Hepatocyte (in vitro differentiated cells): ENCODE measurements at regions not wholly inside any gene's neighbourhood (a gene's known extent, or its start where the extent isn't known, plus 50 kb on each side); places are given as distances from the start of the nearest gene placed in this dataset.

ENCODE experiments used
- DNase-seq: peaks from one replicate; pipeline ENCODE4 v3.0.0-alpha.2; 2016; ENCODE audit warnings: low spot score
- H2AFZ ChIP-seq: fragments of 200-600 bp; sonication (generic); 2 replicates; pipeline ENCODE4 v1.6.0; 2016; ENCODE audit warnings: antibody characterized with exemption, mild to moderate bottlenecking
- H3K27ac ChIP-seq: fragments of 200-600 bp; sonication (generic); 2 replicates; pipeline ENCODE4 v1.5.1; 2016; ENCODE audit warnings: mild to moderate bottlenecking
- H3K27me3 ChIP-seq: fragments of 200-600 bp; sonication (generic); 2 replicates; pipeline ENCODE4 v1.6.1; 2016
- H3K36me3 ChIP-seq: fragments of 200-600 bp; sonication (generic); replicated peaks from 2 replicates; pipeline ENCODE4 v1.5.1; 2016; ENCODE audit warnings: low read depth; ENCODE audit not compliant: insufficient read depth
- H3K4me1 ChIP-seq: fragments of 200-600 bp; sonication (generic); 2 replicates; pipeline ENCODE4 v1.5.1; 2016; ENCODE audit warnings: mild to moderate bottlenecking, moderate library complexity; ENCODE audit not compliant: insufficient read depth
- H3K4me2 ChIP-seq: fragments of 200-600 bp; sonication (generic); 2 replicates; pipeline ENCODE4 v1.6.0; 2016
- H3K4me3 ChIP-seq: fragments of 200-600 bp; sonication (generic); 2 replicates; pipeline ENCODE4 v1.5.1; 2016; ENCODE audit warnings: mild to moderate bottlenecking
- H3K79me2 ChIP-seq: fragments of 200-600 bp; sonication (generic); 2 replicates; pipeline ENCODE4 v1.6.0; 2017; ENCODE audit warnings: mild to moderate bottlenecking
- H3K9me2 ChIP-seq: fragments of 200-600 bp; sonication (generic); replicated peaks from 2 replicates; pipeline ENCODE4 v1.6.0; 2017; ENCODE audit warnings: mild to moderate bottlenecking; ENCODE audit not compliant: insufficient read depth
- H3K9me3 ChIP-seq: fragments of 200-600 bp; sonication (generic); 2 replicates; pipeline ENCODE4 v1.5.1; 2016; ENCODE audit warnings: low read depth, mild to moderate bottlenecking
- H4K20me1 ChIP-seq: fragments of 200-600 bp; sonication (generic); 2 replicates; pipeline ENCODE4 v1.6.0; 2016; ENCODE audit warnings: mild to moderate bottlenecking; ENCODE audit not compliant: insufficient read depth, poor library complexity, severe bottlenecking
- EZH2 ChIP-seq: fragments of 200-600 bp; sonication (generic); IDR thresholded peaks from 2 replicates; pipeline ENCODE4 v1.6.1; 2016; ENCODE audit warnings: antibody characterized with exemption, mild to moderate bottlenecking, borderline replicate concordance
- EZH2phosphoT487 ChIP-seq: fragments of 200-600 bp; sonication (generic); IDR thresholded peaks from one replicate; pipeline ENCODE4 v1.6.1; 2018; ENCODE audit warnings: antibody characterized with exemption, mild to moderate bottlenecking, low read depth, moderate library complexity; ENCODE audit not compliant: unreplicated experiment, severe bottlenecking
- WGBS: methylation state at CpG from one replicate; pipeline ENCODE4 v1.1.6; 2016; ENCODE audit warnings: low lambda C conversion rate; ENCODE audit errors: missing lambda C conversion rate; 5-methylcytosine and 5-hydroxymethylcytosine counted together
- TF ChIP-seq, protein P1 (sequence below): fragments of 200-600 bp; sonication (generic); IDR thresholded peaks from 2 replicates; pipeline ENCODE4 v1.5.1; 2016; ENCODE audit warnings: antibody characterized with exemption, mild to moderate bottlenecking; ENCODE audit not compliant: poor library complexity

DNA sequence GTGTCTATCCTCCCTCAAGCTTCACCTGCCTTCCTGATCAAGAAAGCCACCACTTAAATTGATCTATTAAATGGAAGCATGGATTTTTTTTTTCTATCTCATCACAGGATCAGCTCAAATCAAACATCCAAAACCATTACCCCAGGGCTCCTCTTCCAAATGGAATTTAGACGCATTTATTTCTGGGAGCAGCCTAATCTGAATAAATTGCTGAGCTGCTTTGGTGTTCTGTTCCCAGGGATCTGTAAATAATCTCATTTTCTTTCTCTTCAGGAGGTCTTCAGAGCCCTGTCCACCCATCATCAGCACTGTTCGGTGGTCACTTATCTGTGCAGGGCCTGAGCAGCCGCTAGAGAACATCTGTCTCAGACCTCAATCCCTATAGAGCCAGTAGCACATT lies 695.4 kb upstream of the TMEM132C start:
- no peaks in the 10 kb centered on the region for H3K36me3 ChIP-seq
- H4K20me1 ChIP-seq, result no peaks in the 10 kb centered on the region
- no peak overlapping the region for H3K27ac ChIP-seq
- no peaks in the 10 kb centered on the region for H3K9me3 ChIP-seq
- TF ChIP-seq, protein P1, sequence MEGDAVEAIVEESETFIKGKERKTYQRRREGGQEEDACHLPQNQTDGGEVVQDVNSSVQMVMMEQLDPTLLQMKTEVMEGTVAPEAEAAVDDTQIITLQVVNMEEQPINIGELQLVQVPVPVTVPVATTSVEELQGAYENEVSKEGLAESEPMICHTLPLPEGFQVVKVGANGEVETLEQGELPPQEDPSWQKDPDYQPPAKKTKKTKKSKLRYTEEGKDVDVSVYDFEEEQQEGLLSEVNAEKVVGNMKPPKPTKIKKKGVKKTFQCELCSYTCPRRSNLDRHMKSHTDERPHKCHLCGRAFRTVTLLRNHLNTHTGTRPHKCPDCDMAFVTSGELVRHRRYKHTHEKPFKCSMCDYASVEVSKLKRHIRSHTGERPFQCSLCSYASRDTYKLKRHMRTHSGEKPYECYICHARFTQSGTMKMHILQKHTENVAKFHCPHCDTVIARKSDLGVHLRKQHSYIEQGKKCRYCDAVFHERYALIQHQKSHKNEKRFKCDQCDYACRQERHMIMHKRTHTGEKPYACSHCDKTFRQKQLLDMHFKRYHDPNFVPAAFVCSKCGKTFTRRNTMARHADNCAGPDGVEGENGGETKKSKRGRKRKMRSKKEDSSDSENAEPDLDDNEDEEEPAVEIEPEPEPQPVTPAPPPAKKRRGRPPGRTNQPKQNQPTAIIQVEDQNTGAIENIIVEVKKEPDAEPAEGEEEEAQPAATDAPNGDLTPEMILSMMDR, result no peak
- no peak for TF ChIP-seq EZH2phosphoT487
- no peak for TF ChIP-seq EZH2
- H2AFZ ChIP-seq, result no peak overlapping the region
- 67% methylated on average over 3 of the region's 3 CpGs for WGBS
- no peaks in the 10 kb centered on the region for H3K9me2 ChIP-seq
- H3K27me3 ChIP-seq, result no peaks in the 10 kb centered on the region
- DNase-seq, result no peak
- H3K4me1 ChIP-seq, result no peaks in the 10 kb centered on the region
- no peaks in the 10 kb centered on the region for H3K79me2 ChIP-seq
- no peak overlapping the region for H3K4me3 ChIP-seq
- H3K4me2 ChIP-seq, result no peak overlapping the region

- Histone ChIP-seq H3K79me2 (no peaks in the 10 kb centered on the region), H3K36me3 (no peaks in the 10 kb centered on the region), H3K4me2 (no peak overlapping the region), H3K4me1 (no peaks in the 10 kb centered on the region), H3K9me3 (no peaks in the 10 kb centered on the region), H3K27me3 (no peaks in the 10 kb centered on the region), H3K27ac (no peak overlapping the region), H2AFZ (no peak overlapping the region), H4K20me1 (no peaks in the 10 kb centered on the region), H3K4me3 (no peak overlapping the region), H3K9me2 (no peaks in the 10 kb centered on the region)
- DNase-seq, result no peak
- TF ChIP-seq EZH2 (no peak), EZH2phosphoT487 (no peak)
- TF ChIP-seq, protein P1, result no peak
- 68% methylated on average over 1 of the region's 1 CpG for WGBS
Measured at GRCh38 chr12:127579446-127579845, 687.5 kb upstream of the TMEM132C start.

DNA sequence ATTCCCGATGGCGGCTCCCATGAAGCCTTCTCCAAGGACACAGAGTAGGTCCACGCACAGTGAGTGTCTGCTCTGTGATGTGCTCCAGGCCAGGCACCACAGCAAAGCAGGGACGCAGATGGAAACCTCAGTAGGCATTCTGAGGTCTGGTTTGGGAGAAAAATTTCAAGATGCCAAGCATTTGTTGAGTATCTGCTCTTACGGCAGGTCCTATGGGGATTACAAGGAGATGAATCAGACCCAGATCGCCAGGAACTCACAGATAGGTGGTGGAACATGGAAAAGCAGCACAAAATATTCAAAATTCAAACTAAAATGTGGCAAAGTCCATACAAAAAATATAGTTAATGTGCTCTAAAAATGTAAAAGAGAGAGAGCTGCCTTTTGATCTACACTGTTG lies 684.9 kb upstream of the TMEM132C start:
- no peak overlapping the region for H3K27ac ChIP-seq
- no peak for TF ChIP-seq EZH2phosphoT487
- TF ChIP-seq EZH2, result no peak
- TF ChIP-seq, protein P1, result no peak
- H3K79me2 ChIP-seq, result no peaks in the 10 kb centered on the region
- no peak overlapping the region for H3K4me2 ChIP-seq
- no peaks in the 10 kb centered on the region for H3K27me3 ChIP-seq
- DNase-seq, result no peak
- H4K20me1 ChIP-seq, result no peaks in the 10 kb centered on the region
- WGBS, result 75% methylated on average over 6 of the region's 6 CpGs
- H3K36me3 ChIP-seq, result no peaks in the 10 kb centered on the region
- no peak overlapping the region for H3K4me3 ChIP-seq
- no peaks in the 10 kb centered on the region for H3K4me1 ChIP-seq
- H3K9me2 ChIP-seq, result no peaks in the 10 kb centered on the region
- no peak overlapping the region for H2AFZ ChIP-seq
- H3K9me3 ChIP-seq, result no peaks in the 10 kb centered on the region

GRCh38 chr12:127583041-127583440 lies 683.9 kb upstream of the TMEM132C start:
- H3K4me3 ChIP-seq, result no peak overlapping the region
- no peak overlapping the region for H3K27ac ChIP-seq
- H3K4me2 ChIP-seq, result no peak overlapping the region
- no peaks in the 10 kb centered on the region for H3K4me1 ChIP-seq
- H2AFZ ChIP-seq, result no peak overlapping the region
- no peaks in the 10 kb centered on the region for H3K9me2 ChIP-seq
- no peaks in the 10 kb centered on the region for H4K20me1 ChIP-seq
- no peaks in the 10 kb centered on the region for H3K79me2 ChIP-seq
- no peaks in the 10 kb centered on the region for H3K36me3 ChIP-seq
- no peak for DNase-seq
- H3K9me3 ChIP-seq, result no peaks in the 10 kb centered on the region
- 92% methylated on average over 4 of the region's 4 CpGs for WGBS
- TF ChIP-seq, protein P1, result no peak
- TF ChIP-seq EZH2phosphoT487 (no peak), EZH2 (no peak)
- no peaks in the 10 kb centered on the region for H3K27me3 ChIP-seq
